ENCODE measurements at regions not wholly inside any gene's neighbourhood (a gene's known extent, or its start where the extent isn't known, plus 50 kb on each side); places are given as distances from the start of the nearest gene placed in this dataset.

DNA sequence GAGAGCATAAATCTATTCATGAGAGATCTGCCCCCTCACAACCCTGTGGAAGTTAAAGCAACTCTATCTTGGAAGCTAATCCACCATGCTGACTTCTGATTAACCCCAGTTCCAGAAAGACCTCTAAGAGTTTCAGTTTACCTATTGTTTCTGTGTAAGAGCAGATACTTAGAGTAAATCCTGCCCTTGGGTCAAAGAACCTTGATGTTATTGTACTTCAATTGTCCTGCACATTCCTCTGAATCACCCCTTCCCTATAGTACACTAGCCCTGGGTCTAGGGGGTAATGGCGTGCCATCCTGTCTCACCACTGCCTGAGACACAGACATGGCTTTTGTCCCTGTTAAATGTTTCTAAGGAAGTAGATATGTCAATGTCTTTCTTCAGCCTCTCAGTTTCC, 138.6 kb downstream of the CAAP1 start:
- H3K27me3 Mint-ChIP-seq (ENCODE audit: low read depth, unreplicated experiment) = no peaks in the 10 kb centered on the region
- no peak for FAIRE-seq

DNA sequence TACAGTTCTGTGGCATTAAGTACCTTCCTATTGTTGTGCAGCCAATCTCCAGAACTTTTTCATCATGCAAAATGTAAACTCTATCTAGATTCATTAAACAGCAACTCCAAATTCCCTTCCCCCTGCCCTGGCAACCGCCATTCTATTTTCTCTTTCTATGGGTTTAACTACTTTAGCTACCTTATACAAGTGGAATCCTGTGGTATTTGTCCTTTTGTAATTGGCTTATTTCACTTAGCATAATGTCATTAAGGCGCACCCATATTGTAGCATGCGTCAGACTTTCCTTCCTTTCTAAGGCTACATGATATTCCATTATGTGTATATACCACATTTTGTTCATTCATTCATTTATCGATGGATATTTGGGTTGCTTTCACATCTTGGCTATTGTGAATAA, 142.4 kb downstream of the CAAP1 start:
- Histone ChIP-seq H3K27me3 (ENCODE audit: insufficient read depth, low read length) (no peaks in the 10 kb centered on the region), H3K36me3 (ENCODE audit: insufficient read depth, low read length) (no peaks in the 10 kb centered on the region), H3K4me3 (ENCODE audit: insufficient read depth, low read depth, low read length) (no peak overlapping the region), H3K9ac (ENCODE audit: low read length) (no peak overlapping the region), H3K27ac (ENCODE audit: low read depth, low read length) (no peak overlapping the region), H3K4me1 (ENCODE audit: insufficient read depth, low read length) (peaks cover 4% of the 10 kb centered on the region), H4K20me1 (ENCODE audit: insufficient read depth, low read length) (no peaks in the 10 kb centered on the region), H3K79me2 (ENCODE audit: insufficient read depth, low read length) (no peaks in the 10 kb centered on the region), H3K9me3 (ENCODE audit: insufficient read depth, low read depth, low read length) (no peaks in the 10 kb centered on the region), H3K4me2 (ENCODE audit: low read length) (no peak overlapping the region), H2AFZ (ENCODE audit: low read depth, low read length) (no peak overlapping the region)
- peaks cover 4% of the 10 kb centered on the region for H3K9me3 Mint-ChIP-seq (ENCODE audit: unreplicated experiment)
- TF ChIP-seq, protein P1, sequence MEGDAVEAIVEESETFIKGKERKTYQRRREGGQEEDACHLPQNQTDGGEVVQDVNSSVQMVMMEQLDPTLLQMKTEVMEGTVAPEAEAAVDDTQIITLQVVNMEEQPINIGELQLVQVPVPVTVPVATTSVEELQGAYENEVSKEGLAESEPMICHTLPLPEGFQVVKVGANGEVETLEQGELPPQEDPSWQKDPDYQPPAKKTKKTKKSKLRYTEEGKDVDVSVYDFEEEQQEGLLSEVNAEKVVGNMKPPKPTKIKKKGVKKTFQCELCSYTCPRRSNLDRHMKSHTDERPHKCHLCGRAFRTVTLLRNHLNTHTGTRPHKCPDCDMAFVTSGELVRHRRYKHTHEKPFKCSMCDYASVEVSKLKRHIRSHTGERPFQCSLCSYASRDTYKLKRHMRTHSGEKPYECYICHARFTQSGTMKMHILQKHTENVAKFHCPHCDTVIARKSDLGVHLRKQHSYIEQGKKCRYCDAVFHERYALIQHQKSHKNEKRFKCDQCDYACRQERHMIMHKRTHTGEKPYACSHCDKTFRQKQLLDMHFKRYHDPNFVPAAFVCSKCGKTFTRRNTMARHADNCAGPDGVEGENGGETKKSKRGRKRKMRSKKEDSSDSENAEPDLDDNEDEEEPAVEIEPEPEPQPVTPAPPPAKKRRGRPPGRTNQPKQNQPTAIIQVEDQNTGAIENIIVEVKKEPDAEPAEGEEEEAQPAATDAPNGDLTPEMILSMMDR (IDR thresholded peaks at IDR 0.05; ENCODE audit: insufficient read depth, low read depth, low read length) = no peak
- TF ChIP-seq EZH2 (IDR thresholded peaks at IDR 0.05; ENCODE audit: insufficient read depth, low read length) = no peak
- H3K27me3 Mint-ChIP-seq (ENCODE audit: low read depth, unreplicated experiment) = no peaks in the 10 kb centered on the region
- peaks cover 8% of the 10 kb centered on the region for H3K4me1 Mint-ChIP-seq (ENCODE audit: low read depth, unreplicated experiment)
- no peak for DNase-seq (ENCODE audit: low read depth)
- H3K27ac Mint-ChIP-seq (ENCODE audit: unreplicated experiment) = no peak overlapping the region
- no peak overlapping the region for H3K4me3 Mint-ChIP-seq (ENCODE audit: unreplicated experiment)
- no peaks in the 10 kb centered on the region for H3K36me3 Mint-ChIP-seq (ENCODE audit: low read depth, unreplicated experiment)
- no peak for FAIRE-seq

More for the DNA sequence above, 138.6 kb downstream of the CAAP1 start:
- H3K27me3 ChIP-seq (ENCODE audit: insufficient read depth, low read length) = no peaks in the 10 kb centered on the region
- no peaks in the 10 kb centered on the region for H3K9me3 ChIP-seq (ENCODE audit: insufficient read depth, low read depth, low read length)
- no peaks in the 10 kb centered on the region for H4K20me1 ChIP-seq (ENCODE audit: insufficient read depth, low read length)
- H3K36me3 Mint-ChIP-seq (ENCODE audit: low read depth, unreplicated experiment) = no peaks in the 10 kb centered on the region
- no peaks in the 10 kb centered on the region for H3K4me1 ChIP-seq (ENCODE audit: insufficient read depth, low read length)
- no peak for TF ChIP-seq EZH2 (IDR thresholded peaks at IDR 0.05; ENCODE audit: insufficient read depth, low read length)
- TF ChIP-seq, protein P1 (IDR thresholded peaks at IDR 0.05; ENCODE audit: insufficient read depth, low read depth, low read length) = no peak
- no peak for DNase-seq (ENCODE audit: low read depth)
- no peak overlapping the region for H3K27ac ChIP-seq (ENCODE audit: low read depth, low read length)
- H3K4me1 Mint-ChIP-seq (ENCODE audit: low read depth, unreplicated experiment) = no peaks in the 10 kb centered on the region
- no peak overlapping the region for H2AFZ ChIP-seq (ENCODE audit: low read depth, low read length)
- H3K9me3 Mint-ChIP-seq (ENCODE audit: unreplicated experiment) = peaks cover 4% of the 10 kb centered on the region
- no peak overlapping the region for H3K9ac ChIP-seq (ENCODE audit: low read length)
- no peak overlapping the region for H3K4me2 ChIP-seq (ENCODE audit: low read length)
- no peak overlapping the region for H3K4me3 Mint-ChIP-seq (ENCODE audit: unreplicated experiment)
- H3K27ac Mint-ChIP-seq (ENCODE audit: unreplicated experiment) = no peak overlapping the region
- no peaks in the 10 kb centered on the region for H3K79me2 ChIP-seq (ENCODE audit: insufficient read depth, low read length)
- H3K36me3 ChIP-seq (ENCODE audit: insufficient read depth, low read length) = no peaks in the 10 kb centered on the region
- H3K4me3 ChIP-seq (ENCODE audit: insufficient read depth, low read depth, low read length) = no peak overlapping the region

DNA sequence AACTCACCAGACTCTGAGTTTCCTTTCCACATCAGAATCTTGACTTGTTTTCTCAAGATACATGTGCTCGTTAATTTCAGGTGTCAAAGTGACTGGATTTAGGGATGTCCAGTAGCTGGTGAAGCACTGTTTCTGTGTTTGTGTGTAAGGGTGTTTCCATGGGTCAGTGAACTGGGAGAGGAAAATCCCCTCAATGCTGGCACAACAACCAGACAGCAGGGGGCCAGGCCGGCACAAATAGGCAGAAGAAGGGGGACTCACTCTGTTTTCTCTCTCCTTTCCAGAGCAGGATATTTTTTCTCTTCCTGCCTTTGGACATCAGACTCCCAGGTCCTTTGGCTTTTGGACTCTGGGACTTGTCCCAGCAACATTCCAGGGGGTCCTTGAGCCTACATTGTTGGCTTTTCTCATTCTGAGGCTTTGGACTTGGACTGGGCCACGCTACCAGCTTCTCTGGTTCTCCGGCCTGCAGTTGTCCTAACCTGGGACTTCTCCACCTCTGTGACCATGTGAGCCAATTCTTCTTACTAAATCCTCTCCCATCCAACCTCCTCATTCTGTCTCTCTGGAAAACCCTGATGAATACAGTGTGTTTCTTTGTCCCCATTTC, 144.0 kb downstream of the CAAP1 start:
- Mint-ChIP-seq H3K9me3 (ENCODE audit: unreplicated experiment) (peaks cover 4% of the 10 kb centered on the region), H3K4me1 (ENCODE audit: low read depth, unreplicated experiment) (peaks cover 8% of the 10 kb centered on the region), H3K27me3 (ENCODE audit: low read depth, unreplicated experiment) (no peaks in the 10 kb centered on the region), H3K27ac (ENCODE audit: unreplicated experiment) (no peak overlapping the region), H3K4me3 (ENCODE audit: unreplicated experiment) (no peak overlapping the region), H3K36me3 (ENCODE audit: low read depth, unreplicated experiment) (no peaks in the 10 kb centered on the region)
- Histone ChIP-seq H3K9me3 (ENCODE audit: insufficient read depth, low read depth, low read length) (no peaks in the 10 kb centered on the region), H3K9ac (ENCODE audit: low read length) (no peak overlapping the region), H2AFZ (ENCODE audit: low read depth, low read length) (no peak overlapping the region), H3K27ac (ENCODE audit: low read depth, low read length) (no peak overlapping the region), H3K36me3 (ENCODE audit: insufficient read depth, low read length) (no peaks in the 10 kb centered on the region), H3K4me1 (ENCODE audit: insufficient read depth, low read length) (peaks cover 4% of the 10 kb centered on the region), H3K27me3 (ENCODE audit: insufficient read depth, low read length) (no peaks in the 10 kb centered on the region), H3K4me3 (ENCODE audit: insufficient read depth, low read depth, low read length) (no peak overlapping the region), H4K20me1 (ENCODE audit: insufficient read depth, low read length) (no peaks in the 10 kb centered on the region), H3K4me2 (ENCODE audit: low read length) (no peak overlapping the region), H3K79me2 (ENCODE audit: insufficient read depth, low read length) (no peaks in the 10 kb centered on the region)
- FAIRE-seq = no peak
- no peak for TF ChIP-seq EZH2 (IDR thresholded peaks at IDR 0.05; ENCODE audit: insufficient read depth, low read length)
- TF ChIP-seq, protein P1 (IDR thresholded peaks at IDR 0.05; ENCODE audit: insufficient read depth, low read depth, low read length) = no peak
- no peak for DNase-seq (ENCODE audit: low read depth)
